ENCODE measurements at regions not wholly inside any gene's neighbourhood (a gene's known extent, or its start where the extent isn't known, plus 50 kb on each side); places are given as distances from the start of the nearest gene placed in this dataset.
"Not testable (repeated sequence)": the region's sequence is repeated elsewhere in the genome, so short reads cannot be mapped to it uniquely, and the experiment has no call there.

DNA sequence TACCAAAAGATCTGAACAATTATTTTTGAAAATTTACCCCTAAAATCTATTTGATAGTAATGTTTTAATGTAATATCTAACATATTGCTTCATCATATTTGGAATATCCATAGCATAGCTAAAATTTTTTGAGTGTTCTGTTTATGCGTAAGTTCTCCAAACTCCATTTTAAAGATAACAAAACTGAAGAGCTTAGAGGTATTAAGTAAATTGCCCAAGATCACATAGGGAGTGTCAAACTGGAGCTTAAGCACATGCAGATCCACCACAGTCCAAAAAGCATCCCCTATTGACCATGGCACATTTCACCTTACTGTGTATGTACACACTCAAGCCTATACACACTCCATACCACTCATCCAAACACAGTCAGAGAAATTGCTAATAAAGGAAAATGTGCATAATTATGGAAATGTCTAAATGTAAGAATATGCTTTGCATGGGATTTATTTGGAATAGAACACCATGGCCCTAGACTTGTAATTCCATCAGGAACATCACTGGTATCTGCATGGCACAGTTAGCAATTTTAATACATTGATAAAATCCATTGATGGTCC, 85.2 kb upstream of the TGFBR2 start:
- no peak for DNase-seq (ENCODE audit: low spot score)

DNA sequence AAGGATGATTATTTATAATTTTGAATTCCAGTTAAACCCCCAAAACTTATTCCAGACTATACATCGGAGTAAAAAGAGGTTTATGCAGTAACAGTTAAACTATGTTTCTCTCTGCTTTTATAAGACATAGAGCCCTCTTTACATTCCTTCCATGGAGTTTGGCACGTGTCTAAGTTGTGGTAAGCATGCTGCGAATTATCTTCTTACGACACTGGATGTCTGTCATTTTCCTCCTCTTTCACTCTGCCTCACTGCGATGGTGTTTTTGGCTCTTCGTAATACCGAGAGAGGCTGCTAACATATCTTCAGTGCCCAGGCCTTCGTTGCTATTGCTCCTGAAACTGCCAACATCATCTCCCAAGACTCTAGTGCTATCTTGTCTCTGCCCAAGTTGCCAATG, 83.9 kb upstream of the TGFBR2 start:
- DNase-seq (ENCODE audit: low spot score), result no peak

DNA sequence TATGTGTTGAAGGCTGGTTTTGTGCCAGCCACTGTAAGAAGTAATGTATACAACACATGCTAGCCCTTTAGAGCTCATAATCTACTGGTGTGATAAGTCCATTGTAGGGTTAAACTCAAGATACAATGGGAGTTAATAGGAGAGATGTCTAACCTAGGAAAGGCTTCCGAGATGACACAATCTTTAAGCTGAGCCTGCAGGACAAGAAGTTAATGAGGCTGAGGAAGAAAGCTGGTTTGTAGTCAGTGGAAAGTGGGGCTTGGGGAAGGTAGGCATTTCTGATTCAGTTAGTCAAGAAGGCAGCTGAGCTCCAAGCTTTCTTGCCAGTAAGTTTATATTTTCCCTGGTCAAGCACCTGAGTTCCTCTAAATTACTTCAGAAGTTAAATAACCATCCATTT, 83.0 kb upstream of the TGFBR2 start:
- DNase-seq (ENCODE audit: low spot score), result no peak

- no peak for DNase-seq (ENCODE audit: low spot score)
Observed at GRCh38 chr3:30524357-30525040, 81.9 kb upstream of the TGFBR2 start.

GRCh38 chr3:30526031-30526430, 80.4 kb upstream of the TGFBR2 start:
- no peak for DNase-seq (ENCODE audit: low spot score)

GRCh38 chr3:30527186-30527585, 79.2 kb upstream of the TGFBR2 start:
- no peak for DNase-seq (ENCODE audit: low spot score)

GRCh38 chr3:30527720-30528119, 78.7 kb upstream of the TGFBR2 start:
- no peak for DNase-seq (ENCODE audit: low spot score)

- DNase-seq (ENCODE audit: low spot score), result no peak
Observed at GRCh38 chr3:30530084-30530483, 76.3 kb upstream of the TGFBR2 start.

- DNase-seq (ENCODE audit: low spot score), result no peak
Observed at GRCh38 chr3:30531017-30531570, 75.3 kb upstream of the TGFBR2 start.

- no peak for DNase-seq (ENCODE audit: low spot score)
Observed at GRCh38 chr3:30535525-30535924, 70.9 kb upstream of the TGFBR2 start.

GRCh38 chr3:30538791-30539190, 67.6 kb upstream of the TGFBR2 start:
- no peak for DNase-seq (ENCODE audit: low spot score)

DNA sequence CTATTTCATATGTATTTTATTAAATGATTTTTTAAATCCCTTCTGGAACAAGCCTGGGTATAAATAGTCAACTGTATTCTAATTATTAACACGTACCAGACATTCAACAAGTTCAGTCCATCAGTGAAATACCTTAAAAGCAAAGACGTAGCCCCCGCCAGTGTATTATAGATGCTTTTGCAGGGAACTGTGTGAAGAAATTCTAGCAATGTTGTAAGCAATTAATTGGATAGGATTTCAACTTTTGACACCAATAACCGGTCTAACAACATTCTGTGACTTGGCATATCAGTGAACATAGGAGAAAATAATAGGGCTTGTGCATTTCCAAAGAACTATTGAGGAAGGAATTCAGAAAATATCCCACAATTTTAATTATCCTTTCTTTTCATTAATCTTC, 67.2 kb upstream of the TGFBR2 start:
- DNase-seq (ENCODE audit: low spot score), result no peak

DNA sequence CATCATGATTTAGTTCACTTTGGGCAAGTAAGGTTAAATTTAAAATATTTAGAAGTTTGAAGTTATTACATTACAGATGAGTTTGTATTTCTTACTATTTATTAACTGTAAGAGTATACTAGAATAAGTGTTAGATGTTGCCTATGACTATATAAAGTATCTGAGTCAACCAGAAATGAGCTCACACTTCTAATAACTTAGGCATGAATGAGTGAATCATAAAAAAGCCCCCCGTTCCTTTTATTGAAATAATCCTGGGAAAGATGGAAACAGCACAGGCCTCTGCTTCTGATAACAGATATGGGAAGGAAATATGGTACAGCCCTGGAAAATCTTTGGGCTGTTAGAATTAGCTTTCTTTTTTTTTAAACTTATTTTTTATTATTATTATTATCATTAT, 66.6 kb upstream of the TGFBR2 start:
- no peak for DNase-seq (ENCODE audit: low spot score)

GRCh38 chr3:30541156-30541555, 65.2 kb upstream of the TGFBR2 start:
- not testable (repeated sequence) for DNase-seq (ENCODE audit: low spot score)

- no peak for DNase-seq (ENCODE audit: low spot score)
Observed at GRCh38 chr3:30542897-30543296, 63.5 kb upstream of the TGFBR2 start.

DNA sequence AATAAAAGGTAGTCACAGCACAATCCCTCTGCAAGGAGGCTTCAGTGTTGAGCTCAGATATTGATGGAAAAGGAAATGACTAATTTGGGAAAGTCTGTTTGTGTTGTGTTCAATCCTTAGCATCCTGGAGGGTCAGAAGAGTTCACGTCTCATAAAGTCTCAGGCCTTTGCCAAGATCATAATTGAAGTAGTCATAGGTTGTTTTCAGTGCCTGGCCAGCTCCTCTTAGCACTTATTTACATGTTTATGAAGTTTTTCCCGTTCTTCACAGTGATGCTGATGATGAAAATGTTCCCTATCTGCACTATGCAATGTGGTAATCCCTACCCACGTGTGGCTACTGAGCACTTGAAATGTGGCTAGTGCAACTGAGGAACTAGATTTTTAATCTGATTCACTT, 61.6 kb upstream of the TGFBR2 start:
- DNase-seq (ENCODE audit: low spot score), result no peak

DNA sequence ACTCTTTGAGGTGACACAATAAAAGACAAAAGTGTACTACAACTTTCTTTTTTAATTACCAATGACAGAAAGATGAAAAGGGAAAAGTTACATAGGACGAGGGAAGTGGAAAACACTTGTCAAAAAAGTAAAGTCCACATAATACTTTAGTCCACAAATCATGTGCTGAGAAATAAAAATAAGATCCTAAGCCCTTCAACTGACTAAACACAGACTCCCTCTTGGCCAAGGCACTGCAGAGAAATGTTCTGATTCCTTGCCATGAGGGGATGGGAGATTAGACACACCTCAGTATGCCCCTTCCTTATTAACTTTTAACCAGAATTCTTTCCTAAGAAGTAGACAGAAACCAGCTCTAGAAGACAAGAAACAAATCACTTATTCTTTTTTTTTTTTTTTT, 59.5 kb upstream of the TGFBR2 start:
- no peak for DNase-seq (ENCODE audit: low spot score)

DNA sequence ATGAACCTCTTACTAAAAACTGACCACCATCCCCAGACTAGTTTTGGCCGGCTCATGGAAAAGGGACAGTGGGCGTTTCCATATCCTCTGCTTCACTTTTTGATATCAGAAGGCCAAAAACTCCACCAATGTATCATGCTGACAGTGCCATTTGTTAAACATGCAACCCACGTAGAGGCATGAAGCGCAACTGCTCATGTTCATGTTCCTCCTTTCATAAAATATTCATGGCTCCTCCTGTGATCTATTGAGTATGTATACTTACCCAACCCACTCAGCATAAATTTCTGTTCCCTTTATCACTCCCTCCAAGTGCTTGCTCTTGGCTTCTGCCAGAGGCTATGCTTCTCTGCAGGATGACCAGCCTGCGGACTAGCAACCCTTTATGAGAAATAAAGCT, 58.7 kb upstream of the TGFBR2 start:
- no peak for DNase-seq (ENCODE audit: low spot score)

GRCh38 chr3:30548600-30548999, 57.8 kb upstream of the TGFBR2 start:
- peak; percentile 26 for DNase-seq (ENCODE audit: low spot score)

GRCh38 chr3:30549600-30549999, 56.8 kb upstream of the TGFBR2 start:
- no peak for DNase-seq (ENCODE audit: low spot score)

DNA sequence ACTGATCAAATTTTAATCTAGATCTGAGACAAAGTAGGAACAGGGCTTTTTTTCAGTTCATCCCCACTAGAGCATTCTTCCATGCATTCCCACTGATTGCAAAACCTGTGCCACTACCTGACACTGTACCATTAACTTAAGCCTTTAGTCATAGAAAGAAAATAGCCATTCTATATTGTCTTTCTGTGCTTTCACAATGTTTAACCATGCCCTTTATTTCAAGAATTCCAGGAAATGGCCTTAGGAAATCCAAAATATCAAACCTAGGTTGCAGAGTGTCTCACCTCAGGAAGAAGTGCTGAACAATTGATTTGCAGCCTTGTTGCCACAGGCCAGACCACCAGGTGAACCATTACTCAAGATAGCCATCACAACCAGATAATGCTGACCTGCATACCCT, 56.2 kb upstream of the TGFBR2 start:
- no peak for DNase-seq (ENCODE audit: low spot score)

- no peak for DNase-seq (ENCODE audit: low spot score)
Observed at GRCh38 chr3:30551266-30551665, 55.1 kb upstream of the TGFBR2 start.

DNA sequence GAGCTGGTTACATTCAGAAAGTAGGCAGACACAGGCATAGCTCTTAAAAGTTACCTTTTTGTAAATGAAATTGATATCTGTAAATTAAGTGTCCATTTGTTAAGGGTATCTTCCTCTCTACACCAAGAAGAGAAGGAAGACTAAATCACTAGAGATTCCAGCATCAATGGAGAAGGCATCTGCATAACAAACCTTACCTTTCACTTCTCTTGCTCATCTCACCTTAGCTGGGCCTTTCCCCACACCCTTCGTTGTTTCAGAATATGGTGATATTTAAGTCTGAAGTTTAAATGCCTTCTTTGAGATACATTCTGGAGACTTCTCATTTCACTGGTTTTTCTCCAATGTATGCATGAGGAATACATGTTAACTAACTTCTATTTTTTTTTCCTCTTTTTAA, 54.5 kb upstream of the TGFBR2 start:
- DNase-seq (ENCODE audit: low spot score), result no peak

Measured in D341Med (cell line).